HG02852 (cell line): ENCODE measurements at regions not wholly inside any gene's neighbourhood (a gene's known extent, or its start where the extent isn't known, plus 50 kb on each side); places are given as distances from the start of the nearest gene placed in this dataset.

Experiments
- ATAC-seq: cut with Tn5 transposase; IDR thresholded peaks from one replicate; pipeline ENCODE4 v1.9.1; 2021; ENCODE audit warnings: mild to moderate bottlenecking, moderate library complexity; ENCODE audit not compliant: unreplicated experiment

- peak; percentile 70 for ATAC-seq
Measured at GRCh38 chr13:33612641-33613638, 205.0 kb upstream of the RFC3 start.

- ATAC-seq = no peak
Measured at GRCh38 chr13:33615436-33615835, 202.5 kb upstream of the RFC3 start.

- ATAC-seq = no peak
Measured at GRCh38 chr13:33616130-33616529, 201.8 kb upstream of the RFC3 start.

- ATAC-seq = no peak
Measured at GRCh38 chr13:33617055-33617454, 200.9 kb upstream of the RFC3 start.

- no peak for ATAC-seq
Measured at GRCh38 chr13:33624253-33624652, 193.7 kb upstream of the RFC3 start.

- ATAC-seq = no peak
Measured at GRCh38 chr13:33624740-33625139, 193.2 kb upstream of the RFC3 start.

- no peak for ATAC-seq
Measured at GRCh38 chr13:33626407-33626806, 191.5 kb upstream of the RFC3 start.

GRCh38 chr13:33628662-33629061 lies 189.3 kb upstream of the RFC3 start:
- no peak for ATAC-seq

DNA sequence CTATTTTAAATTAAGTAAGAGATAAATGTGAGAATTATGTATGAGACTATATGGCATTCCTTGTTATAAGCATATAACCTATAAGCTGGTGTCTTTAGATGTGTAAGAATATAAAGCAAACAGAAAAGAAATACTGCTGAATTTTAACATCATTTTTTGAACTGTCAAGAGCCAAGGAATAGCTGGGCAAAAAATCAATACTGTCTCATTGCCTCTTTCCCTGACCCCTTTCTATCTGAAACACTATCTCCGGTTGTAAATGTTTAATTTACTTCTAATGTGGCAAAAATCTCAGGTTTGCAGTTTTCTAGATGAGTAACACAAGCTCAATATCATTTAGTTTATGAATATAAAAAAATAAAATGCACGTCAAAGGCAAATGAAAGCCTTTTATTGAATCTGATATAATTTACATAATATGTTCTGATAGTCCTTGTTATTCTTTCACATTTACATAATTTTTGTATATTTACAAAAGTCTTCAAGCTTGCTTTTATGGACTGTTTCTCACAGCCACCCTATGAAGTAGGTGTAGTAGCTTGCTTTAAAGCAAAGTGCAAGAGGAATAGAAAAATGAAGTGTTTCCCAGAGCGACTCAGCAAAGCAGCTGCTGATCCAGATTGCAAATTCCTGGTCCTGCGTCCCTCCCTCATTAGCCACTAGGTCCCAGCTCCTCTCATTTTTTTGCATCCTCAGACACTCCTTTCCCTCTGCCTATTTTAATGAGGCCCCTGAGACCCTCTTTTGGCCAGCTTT lies 188.2 kb upstream of the RFC3 start:
- ATAC-seq = no peak

DNA sequence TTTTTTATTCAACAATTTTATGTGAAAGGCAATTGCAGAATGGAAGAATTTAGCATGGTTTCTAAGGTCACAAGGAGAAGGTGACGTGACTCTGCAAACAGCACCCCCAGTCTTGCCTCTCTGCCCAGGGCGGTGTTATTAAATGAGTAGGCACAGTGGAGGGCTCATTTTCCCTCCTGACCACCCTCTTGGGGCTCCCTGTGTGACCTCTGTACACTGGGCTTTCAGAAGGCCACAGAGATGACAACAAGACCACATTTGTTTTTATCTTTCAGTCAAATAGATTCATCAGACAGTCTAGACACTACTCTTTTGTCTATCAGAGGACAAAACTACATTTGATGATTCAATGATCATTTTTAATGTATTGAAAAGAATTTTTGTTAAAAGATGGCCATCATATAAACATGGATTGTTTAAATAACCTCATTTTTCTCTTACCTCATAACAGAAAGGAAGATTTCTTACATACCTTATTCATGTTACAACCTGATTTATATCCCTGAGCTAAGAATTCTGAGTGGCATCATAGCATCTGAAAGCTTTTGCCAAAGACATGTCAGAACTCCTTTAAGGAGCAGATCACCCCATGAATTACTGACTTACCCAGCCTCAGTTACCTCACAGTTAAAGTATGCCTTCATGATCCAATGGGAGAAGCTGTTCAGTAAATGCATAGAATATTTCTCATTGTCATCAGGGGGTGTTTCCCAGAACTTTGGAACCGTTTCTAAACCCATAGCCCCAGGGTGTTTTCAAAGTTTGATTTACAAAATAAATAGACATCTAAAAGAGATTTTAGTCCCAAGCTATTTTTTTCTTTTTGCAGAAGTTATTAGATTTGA lies 184.0 kb upstream of the RFC3 start:
- no peak for ATAC-seq

GRCh38 chr13:33634546-33634982 lies 183.4 kb upstream of the RFC3 start:
- ATAC-seq = no peak

DNA sequence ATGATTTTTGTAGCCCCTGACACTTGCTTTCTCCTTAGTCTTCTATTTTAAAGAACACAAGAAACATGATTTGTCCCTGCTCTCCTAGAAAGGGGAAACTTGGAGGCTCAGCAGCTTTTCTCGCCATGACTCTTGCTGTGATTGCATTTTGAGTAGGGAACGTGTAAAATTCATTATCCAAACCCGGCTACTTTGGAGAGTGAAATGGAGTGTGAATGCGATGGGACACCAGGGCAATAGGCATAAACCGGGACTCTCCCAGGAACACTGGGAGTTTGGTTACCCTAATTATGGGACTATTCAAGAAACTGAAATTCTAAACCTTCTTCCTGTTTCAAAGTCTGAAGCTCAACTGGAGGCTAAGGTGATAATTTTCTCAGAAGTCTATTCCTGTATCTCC lies 181.7 kb upstream of the RFC3 start:
- ATAC-seq = no peak

DNA sequence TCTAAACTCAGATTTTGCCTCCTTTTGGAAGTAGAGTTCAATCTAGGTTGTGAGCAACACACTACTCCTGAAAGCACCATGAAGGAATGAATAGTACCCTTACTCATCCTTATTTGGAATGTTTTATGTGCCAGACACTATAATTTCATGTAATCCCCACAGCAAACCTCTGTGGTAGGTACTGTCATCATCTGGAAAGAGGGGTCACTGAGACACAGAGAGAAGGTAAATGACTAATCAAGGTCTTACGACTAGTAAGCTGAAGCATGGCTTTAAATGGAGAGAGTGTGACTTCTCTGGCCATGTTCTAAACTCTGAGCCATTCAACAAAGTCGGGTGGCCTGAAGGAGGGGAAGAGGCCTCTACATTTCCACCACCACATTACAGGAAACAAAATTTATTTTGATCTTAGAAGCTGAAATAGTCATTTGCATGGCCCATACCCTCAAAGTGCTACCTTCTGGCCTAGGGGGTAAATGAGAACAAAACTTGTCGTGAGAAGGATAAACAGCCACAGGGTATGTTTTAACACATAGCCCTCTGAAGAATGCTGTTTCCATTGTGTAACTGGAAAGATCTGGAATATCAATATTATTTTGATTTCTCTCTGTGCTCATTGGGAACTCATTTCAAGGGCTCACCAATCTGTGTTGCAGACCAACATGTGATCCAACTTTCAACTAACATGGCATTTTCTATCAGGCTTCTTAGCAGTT lies 180.8 kb upstream of the RFC3 start:
- ATAC-seq = no peak

- ATAC-seq = no peak
Measured at GRCh38 chr13:33637978-33638743, 179.8 kb upstream of the RFC3 start.

DNA sequence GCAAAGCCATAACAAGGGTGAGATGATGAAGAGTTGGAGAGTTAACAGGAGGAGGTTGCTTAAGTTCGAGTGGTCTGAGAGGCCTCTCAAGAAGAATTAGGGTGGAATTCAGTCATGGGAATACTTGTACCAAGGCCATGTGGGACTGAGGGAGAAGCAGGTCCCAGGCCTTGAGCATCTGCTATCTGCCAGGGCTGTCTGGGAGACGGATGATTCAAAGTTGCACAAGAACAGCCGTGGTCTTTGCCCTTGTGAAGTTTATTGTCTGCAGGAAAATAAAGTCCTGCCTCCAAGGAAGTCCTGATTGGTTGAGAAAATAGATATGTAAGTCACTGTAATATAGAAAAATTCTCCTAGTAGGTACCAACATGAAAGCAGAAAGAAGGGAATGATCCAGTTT lies 178.8 kb upstream of the RFC3 start:
- no peak for ATAC-seq

GRCh38 chr13:33639626-33640080 lies 178.3 kb upstream of the RFC3 start:
- ATAC-seq = peak; percentile 68

DNA sequence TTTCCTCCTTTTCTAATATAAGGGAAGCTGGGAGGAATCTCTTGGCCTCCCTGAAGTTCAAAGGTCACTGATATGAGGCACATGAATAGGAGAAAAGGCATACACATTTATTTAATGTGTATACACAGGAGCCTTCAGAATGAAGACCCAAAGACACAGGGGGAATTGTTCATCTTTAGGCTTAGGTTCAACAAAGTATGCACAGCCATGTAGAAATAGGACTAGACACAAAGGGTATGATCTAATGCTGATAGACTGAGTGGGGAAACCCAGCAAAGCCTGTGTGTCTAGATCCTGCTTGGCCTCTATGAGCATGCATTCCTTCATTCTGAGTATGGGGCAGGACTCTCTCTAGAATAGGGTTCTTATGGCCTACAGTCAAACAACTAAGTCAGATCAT lies 177.1 kb upstream of the RFC3 start:
- no peak for ATAC-seq

GRCh38 chr13:33642374-33643065 lies 175.4 kb upstream of the RFC3 start:
- no peak for ATAC-seq
